Mesendoderm (in vitro differentiated cells): ENCODE measurements at regions not wholly inside any gene's neighbourhood (a gene's known extent, or its start where the extent isn't known, plus 50 kb on each side); places are given as distances from the start of the nearest gene placed in this dataset.

ENCODE experiments used
- DNase-seq: peaks from one replicate; pipeline ENCODE4 v3.0.0; 2013
- H2AK5ac ChIP-seq: 2 replicates; pipeline ENCODE4 v1.6.1; 2013; ENCODE audit warnings: low read length, inconsistent platforms
- H2BK120ac ChIP-seq: 2 replicates; pipeline ENCODE4 v1.6.1; 2013; ENCODE audit warnings: low read depth, mild to moderate bottlenecking, low read length, moderate library complexity, mixed read lengths
- H2BK15ac ChIP-seq: replicated peaks from 2 replicates; pipeline ENCODE4 v1.6.1; 2013; ENCODE audit warnings: low read depth, mild to moderate bottlenecking, moderate library complexity
- H2BK5ac ChIP-seq: 2 replicates; pipeline ENCODE4 v1.6.1; 2013; ENCODE audit warnings: low read length, inconsistent platforms
- H3K18ac ChIP-seq: 2 replicates; pipeline ENCODE4 v1.6.1; 2013; ENCODE audit warnings: mild to moderate bottlenecking, low read length, mixed read lengths
- H3K23ac ChIP-seq: one replicate; pipeline ENCODE4 v1.6.1; 2013; ENCODE audit warnings: low read length
- H3K27ac ChIP-seq: 2 replicates; pipeline ENCODE4 v1.5.1; 2013; ENCODE audit warnings: low read depth, mild to moderate bottlenecking, inconsistent platforms, low read length, moderate library complexity
- H3K27me3 ChIP-seq: 2 replicates; pipeline ENCODE4 v1.6.1; 2013; ENCODE audit warnings: low read length, control low read depth, mild to moderate bottlenecking, inconsistent platforms; ENCODE audit not compliant: insufficient read depth, poor library complexity
- H3K36me3 ChIP-seq: 2 replicates; pipeline ENCODE4 v1.6.1; 2013; ENCODE audit warnings: low read length, inconsistent platforms; ENCODE audit not compliant: control insufficient read depth, insufficient read depth
- H3K4ac ChIP-seq: one replicate; pipeline ENCODE4 v1.6.1; 2013; ENCODE audit warnings: low read depth, mild to moderate bottlenecking, low read length, moderate library complexity
- H3K4me1 ChIP-seq: 2 replicates; pipeline ENCODE4 v1.6.1; 2013; ENCODE audit warnings: low read depth, low read length, inconsistent platforms; ENCODE audit not compliant: control insufficient read depth
- H3K4me2 ChIP-seq: 2 replicates; pipeline ENCODE4 v1.6.1; 2013; ENCODE audit warnings: low read length
- H3K4me3 ChIP-seq: 2 replicates; pipeline ENCODE4 v1.5.1; 2013; ENCODE audit warnings: mild to moderate bottlenecking, low read length
- H3K56ac ChIP-seq: one replicate; pipeline ENCODE4 v1.6.1; 2013; ENCODE audit warnings: low read length
- H3K79me1 ChIP-seq: 2 replicates; pipeline ENCODE4 v1.6.1; 2013; ENCODE audit warnings: low read length, inconsistent platforms
- H3K79me2 ChIP-seq: 2 replicates; pipeline ENCODE4 v1.6.1; 2013; ENCODE audit warnings: mild to moderate bottlenecking, low read length; ENCODE audit not compliant: control insufficient read depth, insufficient read depth
- H3K9ac ChIP-seq: 2 replicates; pipeline ENCODE4 v1.6.1; 2013; ENCODE audit warnings: low read length, inconsistent platforms
- H4K5ac ChIP-seq: one replicate; pipeline ENCODE4 v1.6.1; 2013; ENCODE audit warnings: low read length
- H4K8ac ChIP-seq: one replicate; pipeline ENCODE4 v1.6.1; 2013; ENCODE audit warnings: low read depth, mild to moderate bottlenecking, control low read depth, low read length, moderate library complexity
- WGBS: extraction: QIAGEN DNeasy Blood & Tissue Kit; methylation state at CpG from one replicate; pipeline ENCODE4 v1.1.7; 2013; ENCODE audit warnings: low lambda C conversion rate, missing lambda C conversion rate; ENCODE audit not compliant: insufficient coverage; ENCODE audit errors: extremely low coverage; 5-methylcytosine and 5-hydroxymethylcytosine counted together

DNA sequence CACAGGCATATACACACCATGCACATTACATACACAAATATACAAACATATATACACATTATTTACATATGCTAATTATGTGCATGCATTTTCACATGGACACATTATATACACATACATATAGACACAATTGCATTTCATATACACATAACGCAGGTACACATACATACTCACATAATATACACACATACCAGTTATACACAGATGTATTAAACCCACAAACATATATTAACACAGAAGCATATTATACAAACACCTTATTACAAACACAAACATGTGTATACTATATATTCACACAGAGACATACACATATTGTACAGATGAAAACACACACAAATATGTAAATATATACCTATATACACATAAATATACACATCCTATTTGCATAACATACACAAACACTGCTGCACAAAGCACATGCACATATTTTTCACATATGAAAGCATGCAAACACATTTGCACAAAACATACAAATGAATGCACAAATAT lies 140.2 kb downstream of the VEGFA start:
- no CpG with 5 or more reads among the region's 1 CpG for WGBS
- H3K36me3 ChIP-seq: no peaks in the 10 kb centered on the region

DNA sequence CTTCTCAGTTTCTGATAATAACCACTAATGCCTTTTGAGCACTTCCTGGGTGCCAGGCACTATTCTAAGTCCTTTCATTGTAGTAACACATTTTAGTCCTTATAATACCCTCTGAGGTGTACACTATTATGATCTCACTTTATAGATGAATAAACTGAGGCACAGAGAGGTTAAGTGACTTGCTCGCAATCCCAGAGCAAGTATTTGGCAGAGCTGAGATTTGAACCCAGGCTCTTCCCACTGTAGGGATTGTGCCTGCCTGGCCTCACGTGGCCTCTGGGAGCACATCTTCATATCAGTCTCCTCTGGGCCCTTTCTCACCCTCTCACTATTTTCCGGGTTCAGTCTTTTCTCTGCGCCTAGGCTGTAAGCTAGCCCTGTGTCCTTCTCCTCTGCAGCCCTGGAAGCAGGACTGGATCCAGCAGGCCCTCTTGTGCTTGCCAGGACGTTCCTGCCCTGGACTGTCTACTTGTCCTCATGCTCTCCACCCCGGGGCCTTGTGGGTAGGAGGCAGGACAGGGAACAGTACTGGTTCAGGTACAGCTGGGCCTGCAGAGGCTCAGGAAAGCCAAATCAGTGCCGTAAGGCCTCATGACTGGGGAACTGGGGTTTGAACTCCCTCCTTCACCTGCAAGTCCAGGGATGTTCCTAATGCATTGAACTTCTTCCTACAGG lies 139.6 kb downstream of the VEGFA start:
- no peak overlapping the region for H3K23ac ChIP-seq
- no peak overlapping the region for H4K8ac ChIP-seq
- no peak overlapping the region for H4K5ac ChIP-seq
- H3K36me3 ChIP-seq: no peaks in the 10 kb centered on the region
- H2AK5ac ChIP-seq: no peak overlapping the region
- H3K4me3 ChIP-seq: no peak overlapping the region
- H3K18ac ChIP-seq: no peak overlapping the region
- H3K79me1 ChIP-seq: no peaks in the 10 kb centered on the region
- H3K56ac ChIP-seq: no peak overlapping the region
- H2BK5ac ChIP-seq: no peak overlapping the region
- no peaks in the 10 kb centered on the region for H3K79me2 ChIP-seq
- H3K27me3 ChIP-seq: no peaks in the 10 kb centered on the region
- no peak overlapping the region for H3K9ac ChIP-seq
- peaks cover 1% of the 10 kb centered on the region for H3K4me1 ChIP-seq
- DNase-seq: no peak
- no peak overlapping the region for H3K27ac ChIP-seq
- no peak overlapping the region for H2BK120ac ChIP-seq
- H2BK15ac ChIP-seq: no peak overlapping the region
- H3K4me2 ChIP-seq: no peak overlapping the region
- H3K4ac ChIP-seq: no peak overlapping the region
- WGBS: no CpG with 5 or more reads among the region's 7 CpGs

More for the DNA sequence above, 140.2 kb downstream of the VEGFA start:
- Histone ChIP-seq H3K23ac (no peak overlapping the region), H2BK15ac (no peak overlapping the region), H3K4me3 (no peak overlapping the region), H3K9ac (no peak overlapping the region), H3K4ac (no peak overlapping the region), H3K4me1 (peaks cover 1% of the 10 kb centered on the region), H2BK5ac (no peak overlapping the region), H4K8ac (no peak overlapping the region), H2BK120ac (no peak overlapping the region), H4K5ac (no peak overlapping the region), H3K4me2 (no peak overlapping the region), H3K27ac (no peak overlapping the region), H2AK5ac (no peak overlapping the region), H3K79me1 (no peaks in the 10 kb centered on the region), H3K56ac (no peak overlapping the region), H3K27me3 (no peaks in the 10 kb centered on the region), H3K18ac (no peak overlapping the region), H3K79me2 (no peaks in the 10 kb centered on the region)
- no peak for DNase-seq

DNA sequence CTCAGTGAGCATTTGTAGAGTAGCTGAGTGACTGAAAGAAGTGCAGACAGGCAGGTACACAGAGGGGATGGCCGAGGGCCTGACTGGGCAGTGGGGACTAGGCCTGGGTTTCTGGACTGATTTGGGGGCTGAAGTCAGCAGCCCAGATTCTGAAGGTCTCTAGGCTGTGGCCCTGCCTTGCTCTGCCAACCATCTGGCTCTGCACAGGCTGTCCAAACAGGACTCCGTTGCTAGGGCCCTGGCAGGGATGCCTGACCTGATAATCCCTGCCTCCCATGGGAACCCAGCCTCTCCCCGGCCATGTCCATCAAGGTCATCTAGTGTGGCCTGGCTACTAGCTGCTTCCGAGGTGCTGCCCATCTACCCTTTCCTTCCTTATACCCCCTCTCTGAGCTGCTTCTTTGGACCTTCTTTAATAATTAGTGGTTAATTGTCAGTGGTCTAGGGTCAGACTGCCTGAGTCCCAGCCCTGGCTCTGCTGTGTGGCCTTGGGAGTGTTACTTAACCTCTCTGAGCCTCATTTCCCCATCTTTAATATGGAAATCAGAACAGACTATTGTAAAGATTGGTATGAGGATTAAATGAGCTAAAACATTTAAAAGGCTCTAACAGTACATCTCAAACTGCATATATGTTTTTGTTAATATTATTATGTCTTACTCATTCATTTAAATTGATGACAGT lies 137.9 kb downstream of the VEGFA start:
- DNase-seq: no peak
- no peaks in the 10 kb centered on the region for H3K79me2 ChIP-seq
- H2AK5ac ChIP-seq: no peak overlapping the region
- no peak overlapping the region for H3K4me3 ChIP-seq
- no peak overlapping the region for H3K18ac ChIP-seq
- H3K27me3 ChIP-seq: no peaks in the 10 kb centered on the region
- no peak overlapping the region for H2BK15ac ChIP-seq
- no peak overlapping the region for H4K8ac ChIP-seq
- H3K4me1 ChIP-seq: peaks cover 1% of the 10 kb centered on the region
- no peaks in the 10 kb centered on the region for H3K36me3 ChIP-seq
- H2BK5ac ChIP-seq: no peak overlapping the region
- no peak overlapping the region for H4K5ac ChIP-seq
- H3K4me2 ChIP-seq: no peak overlapping the region
- no peak overlapping the region for H3K56ac ChIP-seq
- no peak overlapping the region for H3K9ac ChIP-seq
- WGBS: no CpG with 5 or more reads among the region's 4 CpGs
- no peak overlapping the region for H3K27ac ChIP-seq
- no peak overlapping the region for H3K4ac ChIP-seq
- H2BK120ac ChIP-seq: no peak overlapping the region
- H3K23ac ChIP-seq: no peak overlapping the region
- H3K79me1 ChIP-seq: no peaks in the 10 kb centered on the region

DNA sequence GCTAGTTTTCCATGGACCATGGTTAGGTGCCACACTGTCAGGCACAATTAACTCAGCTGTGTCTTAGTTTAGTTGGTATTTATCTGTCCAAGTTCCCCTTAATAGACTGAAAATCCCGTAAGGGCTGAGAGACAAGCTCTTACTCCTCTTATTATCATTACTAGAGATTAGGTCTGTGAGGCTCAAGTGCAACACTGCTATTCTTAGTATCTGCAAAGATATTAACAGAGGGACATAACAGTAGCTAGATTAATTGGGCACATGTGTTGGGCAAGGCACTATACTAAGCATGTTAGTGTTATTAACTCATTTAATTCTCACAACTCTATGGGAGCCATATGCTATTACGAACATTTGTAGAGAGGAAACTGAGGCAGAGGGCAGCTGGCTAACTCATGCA lies 137.3 kb downstream of the VEGFA start:
- no peak overlapping the region for H4K5ac ChIP-seq
- no peaks in the 10 kb centered on the region for H3K27me3 ChIP-seq
- H4K8ac ChIP-seq: no peak overlapping the region
- H2AK5ac ChIP-seq: no peak overlapping the region
- H3K4me3 ChIP-seq: no peak overlapping the region
- DNase-seq: no peak
- no peak overlapping the region for H3K18ac ChIP-seq
- H3K27ac ChIP-seq: no peak overlapping the region
- H2BK120ac ChIP-seq: no peak overlapping the region
- no peak overlapping the region for H3K23ac ChIP-seq
- no CpG with 5 or more reads among the region's 2 CpGs for WGBS
- H3K36me3 ChIP-seq: no peaks in the 10 kb centered on the region
- H2BK5ac ChIP-seq: no peak overlapping the region
- H3K79me2 ChIP-seq: no peaks in the 10 kb centered on the region
- H3K4me1 ChIP-seq: peaks cover 1% of the 10 kb centered on the region
- no peaks in the 10 kb centered on the region for H3K79me1 ChIP-seq
- no peak overlapping the region for H3K9ac ChIP-seq
- no peak overlapping the region for H3K4me2 ChIP-seq
- no peak overlapping the region for H3K4ac ChIP-seq
- H3K56ac ChIP-seq: no peak overlapping the region
- H2BK15ac ChIP-seq: no peak overlapping the region

DNA sequence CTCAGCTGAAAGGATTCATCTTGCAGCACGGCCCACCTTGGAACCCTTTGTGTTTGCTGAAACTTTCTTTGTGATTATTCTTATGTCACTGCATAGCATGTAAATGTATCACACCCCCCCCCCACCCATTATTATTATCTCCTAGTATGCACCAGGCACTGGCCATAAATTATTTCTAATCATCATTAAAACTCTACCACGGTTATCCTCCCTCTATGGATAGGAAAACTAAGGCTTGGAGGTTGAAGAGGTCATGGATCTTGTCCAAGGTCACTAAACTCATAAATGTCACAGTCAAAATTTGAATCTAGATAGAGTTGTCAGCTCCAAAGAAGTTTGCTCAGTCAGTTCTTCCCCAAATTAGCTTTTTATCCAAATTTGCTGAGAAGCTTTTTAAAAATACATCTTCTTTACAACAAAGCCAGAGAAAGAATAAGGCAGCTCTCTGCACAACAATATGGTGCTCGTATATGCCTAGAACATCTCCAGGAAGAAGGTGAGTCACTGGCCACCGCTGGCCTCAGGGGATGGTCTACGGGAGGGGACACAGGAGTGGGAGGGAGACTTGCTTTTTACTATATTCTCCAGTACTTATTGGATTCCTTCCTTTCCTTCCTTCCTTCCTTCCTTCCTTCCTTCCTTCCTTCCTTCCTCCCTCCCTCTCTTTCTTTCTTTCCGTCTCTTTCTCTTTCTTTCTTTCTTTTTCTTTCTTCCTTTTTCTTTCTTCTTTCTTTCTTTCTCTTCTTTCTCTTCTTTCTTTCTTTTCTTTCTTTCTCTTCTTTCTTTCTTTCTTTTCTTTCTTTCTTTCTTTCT lies 134.5 kb downstream of the VEGFA start:
- Histone ChIP-seq H3K56ac (no peak overlapping the region), H2BK15ac (no peak overlapping the region), H3K18ac (no peak overlapping the region), H3K36me3 (no peaks in the 10 kb centered on the region), H3K4ac (no peak overlapping the region), H3K79me2 (no peaks in the 10 kb centered on the region), H2BK5ac (no peak overlapping the region), H4K5ac (no peak overlapping the region), H3K4me2 (no peak overlapping the region), H3K4me3 (no peak overlapping the region), H2AK5ac (no peak overlapping the region), H3K23ac (no peak overlapping the region), H3K4me1 (no peaks in the 10 kb centered on the region), H3K79me1 (no peaks in the 10 kb centered on the region), H3K27ac (no peak overlapping the region), H3K27me3 (no peaks in the 10 kb centered on the region), H2BK120ac (no peak overlapping the region), H3K9ac (no peak overlapping the region), H4K8ac (no peak overlapping the region)
- WGBS: no CpG with 5 or more reads among the region's 6 CpGs
- no peak for DNase-seq
